ENCODE measurements at regions not wholly inside any gene's neighbourhood (a gene's known extent, or its start where the extent isn't known, plus 50 kb on each side); places are given as distances from the start of the nearest gene placed in this dataset.

- TF ChIP-seq, protein P1, sequence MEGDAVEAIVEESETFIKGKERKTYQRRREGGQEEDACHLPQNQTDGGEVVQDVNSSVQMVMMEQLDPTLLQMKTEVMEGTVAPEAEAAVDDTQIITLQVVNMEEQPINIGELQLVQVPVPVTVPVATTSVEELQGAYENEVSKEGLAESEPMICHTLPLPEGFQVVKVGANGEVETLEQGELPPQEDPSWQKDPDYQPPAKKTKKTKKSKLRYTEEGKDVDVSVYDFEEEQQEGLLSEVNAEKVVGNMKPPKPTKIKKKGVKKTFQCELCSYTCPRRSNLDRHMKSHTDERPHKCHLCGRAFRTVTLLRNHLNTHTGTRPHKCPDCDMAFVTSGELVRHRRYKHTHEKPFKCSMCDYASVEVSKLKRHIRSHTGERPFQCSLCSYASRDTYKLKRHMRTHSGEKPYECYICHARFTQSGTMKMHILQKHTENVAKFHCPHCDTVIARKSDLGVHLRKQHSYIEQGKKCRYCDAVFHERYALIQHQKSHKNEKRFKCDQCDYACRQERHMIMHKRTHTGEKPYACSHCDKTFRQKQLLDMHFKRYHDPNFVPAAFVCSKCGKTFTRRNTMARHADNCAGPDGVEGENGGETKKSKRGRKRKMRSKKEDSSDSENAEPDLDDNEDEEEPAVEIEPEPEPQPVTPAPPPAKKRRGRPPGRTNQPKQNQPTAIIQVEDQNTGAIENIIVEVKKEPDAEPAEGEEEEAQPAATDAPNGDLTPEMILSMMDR (IDR thresholded peaks at IDR 0.05; ENCODE audit: low read length): no peak
- TF ChIP-seq EZH2 (IDR thresholded peaks at IDR 0.05; ENCODE audit: borderline replicate concordance, low read length): no peak
- H3K9me2 ChIP-seq (ENCODE audit: low read depth, low read length): no peaks in the 10 kb centered on the region
- no peaks in the 10 kb centered on the region for H3K9me3 ChIP-seq (ENCODE audit: low read length)
- H3K4me3 ChIP-seq (ENCODE audit: low read depth, low read length, poor library complexity, severe bottlenecking): no peak overlapping the region
- H2AFZ ChIP-seq (ENCODE audit: low read length): peak overlapping the region; percentile 35; the same call in 1 of the 2 replicates
- H3K27me3 ChIP-seq (ENCODE audit: insufficient read depth, low read length): no peaks in the 10 kb centered on the region
- no peak overlapping the region for H3K9ac ChIP-seq (ENCODE audit: low read length)
- H3F3A ChIP-seq (ENCODE audit: insufficient read depth, low read length): no peaks in the 10 kb centered on the region
- H3K4me2 ChIP-seq (ENCODE audit: low read length): no peak overlapping the region
- H3K79me2 ChIP-seq (ENCODE audit: insufficient read depth, low read length): no peaks in the 10 kb centered on the region
- H3K4me1 ChIP-seq (ENCODE audit: insufficient read depth, low read length, severe bottlenecking): peaks cover 35% of the 10 kb centered on the region
- H3K36me3 ChIP-seq (ENCODE audit: insufficient read depth, low read length): no peaks in the 10 kb centered on the region
- no peaks in the 10 kb centered on the region for H4K20me1 ChIP-seq (ENCODE audit: insufficient read depth, low read length)
- peak overlapping the region; percentile 80 for H3K27ac ChIP-seq (ENCODE audit: low read depth, low read length, poor library complexity, severe bottlenecking)
Observed at GRCh38 chr13:39951301-39951700, 295.8 kb downstream of the COG6 start.

DNA sequence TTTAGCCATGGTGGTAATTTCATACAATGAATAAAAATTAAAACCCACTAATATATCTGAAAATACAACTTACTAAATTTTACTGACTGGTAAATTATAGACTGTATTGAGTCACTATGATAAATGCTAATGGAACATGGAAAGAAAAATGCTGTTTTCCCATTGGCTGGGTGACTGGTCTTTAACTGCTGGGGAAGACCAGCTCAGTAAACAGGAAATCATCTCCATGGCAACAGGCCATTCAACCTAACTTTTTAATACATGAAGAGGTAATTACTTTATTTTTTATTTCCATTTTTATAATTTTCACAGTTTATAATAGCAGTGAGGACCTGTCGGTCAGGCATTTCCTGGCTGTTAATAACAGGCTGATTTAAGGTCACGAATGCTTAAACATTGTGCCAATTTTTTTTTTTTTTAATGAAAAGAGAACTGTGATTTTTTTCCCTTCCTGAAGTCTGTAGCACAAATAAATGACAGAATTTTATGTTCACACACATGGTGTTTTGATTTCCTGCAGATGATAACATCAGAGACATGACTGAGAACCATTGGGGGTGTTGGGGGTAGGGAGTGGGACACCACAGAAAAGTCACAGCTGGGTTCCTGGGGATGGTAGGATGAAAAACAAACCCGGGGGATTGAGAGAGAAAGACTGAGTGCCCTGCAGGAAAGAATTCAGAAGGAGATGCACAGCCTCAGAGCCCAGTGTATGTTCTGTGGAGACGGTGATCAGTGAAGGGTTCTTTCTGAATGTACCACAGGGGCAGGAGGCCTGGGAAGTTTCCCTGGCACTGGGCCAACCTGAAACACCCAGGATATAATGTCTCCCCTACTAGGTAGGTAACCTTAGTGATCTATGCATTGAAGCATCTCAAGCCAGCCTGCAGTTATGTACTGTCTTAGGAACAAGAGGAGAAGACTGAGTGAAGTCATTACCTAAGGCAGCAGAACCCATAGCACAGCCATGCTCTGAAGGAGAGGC lies 297.1 kb downstream of the COG6 start:
- Histone ChIP-seq H3K36me3 (ENCODE audit: insufficient read depth, low read length) (no peaks in the 10 kb centered on the region), H3K9me3 (ENCODE audit: low read length) (no peaks in the 10 kb centered on the region), H3K27me3 (ENCODE audit: insufficient read depth, low read length) (no peaks in the 10 kb centered on the region), H3K9ac (ENCODE audit: low read length) (no peak overlapping the region), H3K9me2 (ENCODE audit: low read depth, low read length) (no peaks in the 10 kb centered on the region), H4K20me1 (ENCODE audit: insufficient read depth, low read length) (no peaks in the 10 kb centered on the region), H3K4me3 (ENCODE audit: low read depth, low read length, poor library complexity, severe bottlenecking) (no peak overlapping the region), H3K79me2 (ENCODE audit: insufficient read depth, low read length) (no peaks in the 10 kb centered on the region), H2AFZ (ENCODE audit: low read length) (no peak overlapping the region), H3K4me2 (ENCODE audit: low read length) (peak overlapping the region; percentile 19; the same call in 1 of the 2 replicates), H3K27ac (ENCODE audit: low read depth, low read length, poor library complexity, severe bottlenecking) (peak overlapping the region; percentile 80), H3K4me1 (ENCODE audit: insufficient read depth, low read length, severe bottlenecking) (peaks cover 48% of the 10 kb centered on the region), H3F3A (ENCODE audit: insufficient read depth, low read length) (no peaks in the 10 kb centered on the region)
- TF ChIP-seq, protein P1 (IDR thresholded peaks at IDR 0.05; ENCODE audit: low read length): no peak
- TF ChIP-seq EZH2 (IDR thresholded peaks at IDR 0.05; ENCODE audit: borderline replicate concordance, low read length): no peak

DNA sequence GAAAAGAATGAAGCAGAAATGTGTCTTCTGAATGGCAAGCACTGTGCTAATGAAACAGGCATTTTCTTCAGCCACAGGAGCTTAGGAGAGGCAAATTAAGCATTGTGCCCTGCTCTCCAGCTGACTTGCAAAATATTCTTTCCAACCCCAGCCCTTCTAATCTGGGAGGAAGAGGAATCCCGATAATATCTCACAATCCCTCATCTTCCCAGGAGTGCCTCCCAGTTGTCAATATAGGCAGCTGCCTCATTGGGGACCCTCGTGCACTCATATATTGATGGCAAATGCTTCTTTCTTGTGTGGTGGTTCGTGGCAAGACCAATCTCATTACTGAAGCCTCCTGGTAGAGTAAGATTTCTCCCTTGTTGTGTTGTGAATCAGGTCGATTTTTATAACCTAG lies 299.0 kb downstream of the COG6 start:
- H3K9me2 ChIP-seq (ENCODE audit: low read depth, low read length): no peaks in the 10 kb centered on the region
- no peak overlapping the region for H3K4me3 ChIP-seq (ENCODE audit: low read depth, low read length, poor library complexity, severe bottlenecking)
- H3K79me2 ChIP-seq (ENCODE audit: insufficient read depth, low read length): no peaks in the 10 kb centered on the region
- H3K27me3 ChIP-seq (ENCODE audit: insufficient read depth, low read length): no peaks in the 10 kb centered on the region
- no peak overlapping the region for H3K9ac ChIP-seq (ENCODE audit: low read length)
- H3F3A ChIP-seq (ENCODE audit: insufficient read depth, low read length): no peaks in the 10 kb centered on the region
- H4K20me1 ChIP-seq (ENCODE audit: insufficient read depth, low read length): no peaks in the 10 kb centered on the region
- H3K27ac ChIP-seq (ENCODE audit: low read depth, low read length, poor library complexity, severe bottlenecking): no peak overlapping the region
- H2AFZ ChIP-seq (ENCODE audit: low read length): no peak overlapping the region
- H3K36me3 ChIP-seq (ENCODE audit: insufficient read depth, low read length): no peaks in the 10 kb centered on the region
- TF ChIP-seq EZH2 (IDR thresholded peaks at IDR 0.05; ENCODE audit: borderline replicate concordance, low read length): no peak
- TF ChIP-seq, protein P1 (IDR thresholded peaks at IDR 0.05; ENCODE audit: low read length): no peak
- no peak overlapping the region for H3K4me2 ChIP-seq (ENCODE audit: low read length)
- no peaks in the 10 kb centered on the region for H3K9me3 ChIP-seq (ENCODE audit: low read length)
- peaks cover 57% of the 10 kb centered on the region for H3K4me1 ChIP-seq (ENCODE audit: insufficient read depth, low read length, severe bottlenecking)
